Pons (tissue), 1 donor: ENCODE measurements at regions not wholly inside any gene's neighbourhood (a gene's known extent, or its start where the extent isn't known, plus 50 kb on each side); places are given as distances from the start of the nearest gene placed in this dataset.
A peak's percentile ranks its signal among the peaks of the same experiment; 100 is the strongest.

ENCODE experiments used
- DNase-seq: peaks from one replicate; pipeline ENCODE4 v3.0.0-alpha.2; 2016; ENCODE audit warnings: low spot score

DNA sequence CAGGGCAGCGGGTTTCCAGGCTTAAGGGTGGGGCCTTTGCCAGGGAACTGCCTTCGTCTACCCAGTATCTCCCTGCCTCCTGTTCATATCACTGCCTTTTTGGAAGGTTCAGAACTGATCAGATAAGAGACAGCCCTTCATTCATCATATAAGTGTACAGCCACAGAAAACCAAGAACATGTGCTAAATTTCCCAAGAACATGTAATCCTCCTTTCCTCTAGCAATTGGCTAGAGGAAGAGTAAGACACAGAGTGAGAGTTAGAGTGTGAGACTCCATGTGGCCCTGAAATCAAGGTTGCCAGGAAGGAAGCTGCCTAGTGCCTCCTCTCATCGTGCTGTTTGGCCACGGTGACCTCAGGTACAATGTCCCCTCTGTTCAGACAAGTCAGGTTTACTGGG lies 770.9 kb downstream of the TNS3 start:
- no peak for DNase-seq

DNA sequence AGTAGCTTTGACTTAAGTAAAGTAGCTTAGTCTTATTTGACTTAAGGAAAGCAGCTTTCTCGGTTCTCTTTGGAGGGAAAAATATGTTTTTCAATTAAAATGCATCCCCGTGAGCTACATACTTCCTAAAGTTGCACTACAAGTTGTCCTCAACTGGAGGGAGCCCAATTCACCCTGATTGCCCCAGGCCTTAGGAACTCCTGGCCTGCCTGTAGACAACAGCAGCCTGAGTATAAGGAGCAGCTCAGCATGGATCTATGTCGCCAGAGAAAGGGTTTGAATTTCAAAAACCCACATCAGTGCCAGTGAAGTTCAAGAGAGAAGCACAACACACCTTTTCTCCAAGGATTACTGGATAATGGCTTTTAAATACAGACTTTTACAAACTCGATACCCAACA lies 772.0 kb downstream of the TNS3 start:
- DNase-seq: no peak

GRCh38 chr7:46806856-46807255 lies 775.1 kb downstream of the TNS3 start:
- DNase-seq: no peak

DNA sequence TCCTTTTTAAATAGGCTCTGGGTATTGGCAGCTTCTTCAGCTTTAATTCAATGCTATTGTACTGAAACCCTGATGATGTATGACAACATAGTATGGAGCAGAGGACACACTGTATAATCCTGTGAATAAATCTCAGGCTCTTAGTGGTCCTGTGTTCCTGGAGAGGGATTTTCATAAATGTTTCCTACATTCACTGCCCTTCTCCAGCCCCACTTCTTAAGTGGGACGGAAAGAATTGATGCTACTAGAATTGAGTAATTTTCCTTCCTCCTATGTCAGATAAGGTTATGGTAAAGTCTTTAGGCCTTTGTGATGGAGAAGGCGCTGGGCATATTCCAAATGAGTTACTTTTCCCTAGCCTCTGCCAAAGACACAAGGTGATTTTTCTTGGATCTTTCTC lies 779.4 kb downstream of the TNS3 start:
- DNase-seq: no peak

- no peak for DNase-seq
These were observed 790.7 kb downstream of the TNS3 start for GRCh38 chr7:46791188-46791587.

GRCh38 chr7:46786995-46787394 lies 794.9 kb downstream of the TNS3 start:
- no peak for DNase-seq

- DNase-seq: no peak
These were observed 795.5 kb downstream of the TNS3 start for GRCh38 chr7:46786221-46786954.

DNA sequence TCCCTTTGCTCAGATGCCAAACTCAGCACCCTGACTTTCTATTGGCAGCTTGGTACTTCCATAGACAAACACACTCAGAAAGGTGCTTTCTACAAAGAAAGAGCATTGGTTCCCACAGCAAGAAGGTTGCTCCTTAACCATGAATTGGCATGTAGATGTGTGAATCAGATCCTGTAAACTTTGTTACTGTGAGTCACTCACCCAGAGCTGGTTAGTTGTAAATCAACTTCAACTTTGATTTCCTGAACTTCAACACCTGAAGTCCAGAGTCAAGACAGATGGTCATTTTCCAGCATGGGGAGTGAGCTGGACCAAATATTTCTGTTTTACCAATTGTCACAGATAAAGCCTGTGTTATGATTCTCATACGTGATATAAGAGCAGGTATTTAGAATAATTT lies 797.2 kb downstream of the TNS3 start:
- no peak for DNase-seq

GRCh38 chr7:46781901-46782439 lies 799.9 kb downstream of the TNS3 start:
- no peak for DNase-seq

- peak; percentile 7 for DNase-seq
These were observed 805.1 kb downstream of the TNS3 start for GRCh38 chr7:46776790-46777189.

- DNase-seq: no peak
These were observed 806.1 kb downstream of the TNS3 start for GRCh38 chr7:46775776-46776175.

- DNase-seq: no peak
These were observed 806.9 kb downstream of the TNS3 start for GRCh38 chr7:46775020-46775419.

DNA sequence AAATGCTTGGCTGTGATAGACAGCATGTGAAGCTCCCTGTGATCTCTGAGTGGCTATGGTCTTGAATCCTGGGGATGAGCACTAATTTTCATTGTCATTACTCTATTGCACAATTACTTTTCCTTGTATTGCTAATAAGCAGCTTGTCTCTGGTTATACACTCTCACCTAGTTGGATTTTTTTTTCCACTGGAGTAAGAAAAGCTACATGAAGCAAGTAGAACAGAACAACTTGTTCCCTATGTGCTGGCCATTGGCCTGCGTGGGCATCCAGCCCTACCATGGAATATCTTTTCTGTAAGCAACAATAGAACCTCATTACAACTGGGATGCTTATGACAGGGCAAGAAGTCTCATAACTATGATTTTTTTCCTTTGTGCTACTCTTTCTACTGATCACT lies 807.4 kb downstream of the TNS3 start:
- DNase-seq: no peak

DNA sequence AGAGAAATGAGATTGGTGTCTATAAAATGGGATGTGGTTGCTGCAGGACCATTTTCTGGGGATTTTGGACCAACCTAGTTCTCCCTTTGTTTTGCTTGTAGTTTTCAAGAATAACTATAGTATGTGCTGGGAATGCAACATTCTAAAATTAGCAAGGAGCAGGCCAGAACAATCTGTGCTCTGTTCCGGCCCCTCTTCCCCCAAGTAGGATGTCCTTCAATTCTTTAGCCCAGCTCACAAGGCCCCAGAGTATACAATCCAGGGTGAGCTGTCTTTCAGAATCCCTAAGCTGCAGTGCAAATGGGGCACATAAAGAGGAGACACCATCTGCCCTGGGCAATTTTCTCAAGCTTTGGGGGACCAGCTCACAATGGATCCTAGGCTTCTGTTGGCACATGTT lies 809.1 kb downstream of the TNS3 start:
- DNase-seq: no peak

DNA sequence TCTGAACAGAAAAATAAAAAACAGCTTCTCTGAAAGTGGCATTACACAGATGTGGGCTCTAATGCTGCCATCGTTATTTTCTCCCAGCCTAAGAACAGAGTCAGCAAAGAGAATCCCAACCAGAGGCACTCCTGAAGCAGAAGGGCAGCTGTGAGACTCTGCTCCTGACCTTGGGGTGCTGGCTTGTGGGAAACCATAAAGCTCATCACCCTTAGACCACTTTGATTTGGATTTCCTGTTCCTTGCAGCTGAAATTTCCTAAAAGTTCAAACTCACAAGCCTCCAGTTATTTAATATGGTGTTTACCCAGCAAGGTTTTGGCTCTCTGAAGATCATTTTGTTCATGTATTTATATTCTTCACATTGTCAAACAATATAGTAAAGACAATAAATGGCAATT lies 814.8 kb downstream of the TNS3 start:
- DNase-seq: no peak

GRCh38 chr7:46764100-46764936 lies 817.6 kb downstream of the TNS3 start:
- DNase-seq: no peak

GRCh38 chr7:46763344-46763743 lies 818.6 kb downstream of the TNS3 start:
- no peak for DNase-seq

GRCh38 chr7:46759711-46760480 lies 822.0 kb downstream of the TNS3 start:
- no peak for DNase-seq

- DNase-seq: no peak
These were observed 824.9 kb downstream of the TNS3 start for GRCh38 chr7:46756996-46757395.

DNA sequence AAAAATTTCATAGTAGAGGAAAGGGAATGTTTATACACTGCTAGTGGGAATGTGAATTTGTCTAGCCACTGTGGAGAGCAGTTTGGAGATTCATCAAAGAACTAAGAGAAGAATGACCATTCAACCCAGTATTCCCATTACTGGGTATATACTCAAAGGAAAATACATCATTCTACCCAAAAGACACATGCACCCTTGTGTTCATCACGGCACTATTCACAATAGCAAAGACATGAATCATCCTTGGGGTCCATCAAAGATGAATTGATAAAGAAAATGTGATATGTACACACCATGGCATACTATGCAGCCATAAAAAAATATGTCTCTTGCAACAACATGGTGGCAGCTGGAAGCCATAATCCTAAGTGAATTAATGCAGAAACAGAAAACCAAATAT lies 825.7 kb downstream of the TNS3 start:
- DNase-seq: no peak

- DNase-seq: no peak
These were observed 826.5 kb downstream of the TNS3 start for GRCh38 chr7:46755120-46756034.
